Liver (tissue), 8 donors: ENCODE measurements at regions not wholly inside any gene's neighbourhood (a gene's known extent, or its start where the extent isn't known, plus 50 kb on each side); places are given as distances from the start of the nearest gene placed in this dataset.

Experiments
- DNase-seq: peaks from one replicate; pipeline ENCODE4 v3.0.0-alpha.2; 2017; ENCODE audit warnings: low spot score
- H3K27ac ChIP-seq, 2 donors: one replicate each; pipeline ENCODE4 v1.7.0; 2013; ENCODE audit warnings: inconsistent platforms in 2 of 2, low read length in 2 of 2, control low read depth in 1 of 2, low read depth in 1 of 2, mild to moderate bottlenecking in 1 of 2
- H3K27me3 ChIP-seq, 4 donors: one replicate each; pipeline versions ENCODE4 v1.6.1 to v1.7.0; 2013; ENCODE audit warnings: low read length in 3 of 4, inconsistent platforms in 1 of 4, mild to moderate bottlenecking in 1 of 4, moderate library complexity in 1 of 4; ENCODE audit not compliant: control insufficient read depth in 4 of 4, insufficient read depth in 4 of 4
- H3K36me3 ChIP-seq, 4 donors: one replicate each; pipeline versions ENCODE4 v1.6.1 to v1.7.0; 2013; ENCODE audit warnings: low read length in 3 of 4, mild to moderate bottlenecking in 3 of 4, low read depth in 1 of 4, moderate library complexity in 1 of 4; ENCODE audit not compliant: control insufficient read depth in 4 of 4, insufficient read depth in 3 of 4
- H3K4me1 ChIP-seq, 4 donors: one replicate each; pipeline versions ENCODE4 v1.6.1 to v1.7.0; 2013; ENCODE audit warnings: low read length in 3 of 4, mild to moderate bottlenecking in 3 of 4, moderate library complexity in 1 of 4; ENCODE audit not compliant: control insufficient read depth in 4 of 4, insufficient read depth in 4 of 4
- H3K4me3 ChIP-seq, 3 donors: one replicate each; pipeline versions ENCODE4 v1.6.1 to v1.7.0; 2013; ENCODE audit warnings: low read length in 3 of 3, control low read depth in 1 of 3, low read depth in 1 of 3, mild to moderate bottlenecking in 1 of 3
- H3K9ac ChIP-seq, 2 donors: one replicate each; pipeline ENCODE4 v1.7.0; 2013; ENCODE audit warnings: low read length in 2 of 2, mild to moderate bottlenecking in 2 of 2, moderate library complexity in 2 of 2, control low read depth in 1 of 2, low read depth in 1 of 2
- H3K9me3 ChIP-seq, 4 donors: one replicate each; pipeline versions ENCODE4 v1.6.1 to v1.7.0; 2013; ENCODE audit warnings: low read length in 3 of 4; ENCODE audit not compliant: control insufficient read depth in 4 of 4
- EGR1 ChIP-seq, 2 donors: IDR thresholded peaks; 2 replicates each; pipeline ENCODE4 v1.6.1; 2016 to 2018; ENCODE audit warnings: antibody characterized with exemption in 2 of 2, low read depth in 2 of 2
- FOXA1 ChIP-seq: IDR thresholded peaks from 2 replicates; pipeline ENCODE4 v1.6.1; 2016; ENCODE audit warnings: antibody characterized with exemption
- FOXA2 ChIP-seq: IDR thresholded peaks from 2 replicates; pipeline ENCODE4 v1.6.1; 2016; ENCODE audit warnings: antibody characterized with exemption
- HNF4A ChIP-seq, 2 donors: conservative IDR thresholded peaks; 2 replicates each; pipeline ENCODE4 v1.6.1; 2016; ENCODE audit warnings: antibody characterized with exemption in 2 of 2, mild to moderate bottlenecking in 2 of 2
- HNF4G ChIP-seq: IDR thresholded peaks from 2 replicates; pipeline ENCODE4 v1.6.1; 2016; ENCODE audit warnings: antibody characterized with exemption
- JUND ChIP-seq, 2 donors: IDR thresholded peaks; 2 replicates each; pipeline ENCODE4 v1.6.1; 2016; ENCODE audit warnings: antibody characterized with exemption in 2 of 2
- NR2F2 ChIP-seq: IDR thresholded peaks from 2 replicates; pipeline ENCODE4 v1.6.1; 2016; ENCODE audit warnings: antibody characterized with exemption
- RAD21 ChIP-seq, 2 donors: IDR thresholded peaks; 2 replicates each; pipeline ENCODE4 v1.6.1; 2016; ENCODE audit warnings: antibody characterized with exemption in 2 of 2, mild to moderate bottlenecking in 2 of 2
- RXRA ChIP-seq, 2 donors: IDR thresholded peaks; 2 replicates each; pipeline ENCODE4 v1.6.1; 2017 to 2018; ENCODE audit warnings: antibody characterized with exemption in 2 of 2, mild to moderate bottlenecking in 1 of 2
- SP1 ChIP-seq: IDR thresholded peaks from 2 replicates; pipeline ENCODE4 v1.6.1; 2018; ENCODE audit warnings: antibody characterized with exemption, mild to moderate bottlenecking
- TAF1 ChIP-seq: conservative IDR thresholded peaks from 2 replicates; pipeline ENCODE4 v1.6.1; 2016; ENCODE audit warnings: antibody characterized with exemption, mild to moderate bottlenecking
- YY1 ChIP-seq: IDR thresholded peaks from 2 replicates; pipeline ENCODE4 v1.6.1; 2016; ENCODE audit warnings: antibody characterized with exemption, mild to moderate bottlenecking
- WGBS: extraction: QIAGEN DNeasy Blood & Tissue Kit; methylation state at CpG from one replicate; pipeline ENCODE4 v1.1.7; 2013; 5-methylcytosine and 5-hydroxymethylcytosine counted together
- TF ChIP-seq, protein P1 (sequence below): IDR thresholded peaks from 2 replicates; pipeline ENCODE4 v1.6.1; 2016; ENCODE audit warnings: antibody characterized with exemption
- TF ChIP-seq, protein P2 (sequence below): IDR thresholded peaks from 2 replicates; pipeline ENCODE4 v1.6.1; 2016; ENCODE audit warnings: antibody characterized with exemption
- TF ChIP-seq, protein P3 (sequence below): fragments of 150-350 bp; IDR thresholded peaks from 2 replicates; pipeline ENCODE4 v1.5.1; 2017; ENCODE audit warnings: improper control_type of control experiment, low read depth, low read length; ENCODE audit not compliant: missing input control
- TF ChIP-seq, protein P4 (sequence below): IDR thresholded peaks from 2 replicates; pipeline ENCODE4 v1.6.1; 2016; ENCODE audit warnings: antibody characterized with exemption
- TF ChIP-seq, protein P5 (sequence below): IDR thresholded peaks from 2 replicates; pipeline ENCODE4 v1.6.1; 2016; ENCODE audit warnings: antibody characterized with exemption, mild to moderate bottlenecking
- donor health status: healthy.
- donor health status: healthy.
- donor health status: healthy.
- donor health status: healthy.
- donor health status: healthy.

DNA sequence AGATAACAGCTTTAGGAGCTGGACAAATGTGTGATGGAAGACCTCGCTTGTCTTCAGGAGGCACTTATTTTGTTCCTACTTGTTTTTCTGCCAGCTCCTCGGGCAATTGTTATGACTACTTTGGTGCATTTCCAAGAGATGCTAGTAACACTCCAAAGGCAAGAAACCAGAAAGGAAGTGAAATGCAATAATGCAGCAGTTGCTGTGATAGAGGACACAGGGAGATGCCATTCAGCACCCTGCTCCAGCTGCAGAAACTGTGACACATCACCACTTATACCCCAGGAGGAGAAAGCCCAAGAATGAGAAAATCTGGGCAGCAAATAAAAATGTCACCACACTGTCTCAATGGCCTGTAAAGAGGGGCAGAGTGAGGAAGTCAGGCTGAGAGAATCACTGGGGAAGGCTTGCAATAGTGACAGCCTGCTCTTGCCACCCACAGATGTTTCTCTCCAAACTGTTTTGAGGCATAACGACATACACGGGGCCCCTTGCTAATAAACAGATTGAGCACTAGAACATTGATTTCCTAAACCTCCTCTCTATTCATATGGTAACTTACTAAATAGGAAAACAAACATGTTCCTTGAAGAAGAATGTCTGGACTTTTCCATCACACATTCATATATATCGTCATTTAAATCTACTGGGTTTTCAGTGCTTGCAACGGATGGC lies 195.5 kb upstream of the PRNP start:
- H3K4me1 ChIP-seq = no peaks in the 10 kb centered on the region
- no peaks in the 10 kb centered on the region for H3K9me3 ChIP-seq
- no peak for DNase-seq
- H3K36me3 ChIP-seq = no peaks in the 10 kb centered on the region
- 47% methylated on average over 6 of the region's 6 CpGs for WGBS
- no peak overlapping the region for H3K9ac ChIP-seq
- peaks cover 0 to 11% (median 0%) of the 10 kb centered on the region in 4 donors for H3K27me3 ChIP-seq
- H3K4me3 ChIP-seq = no peak overlapping the region
- TF ChIP-seq FOXA2 (no peak), JUND (IDR thresholded peaks at IDR 0.05) (no peak), RXRA (IDR thresholded peaks at IDR 0.05) (no peak), EGR1 (IDR thresholded peaks at IDR 0.05; ENCODE audit: low read depth in 2 of 2) (no peak), HNF4G (no peak), FOXA1 (no peak), YY1 (no peak), NR2F2 (no peak), SP1 (no peak), HNF4A (conservative IDR thresholded peaks at IDR 0.05) (no peak), TAF1 (no peak), RAD21 (IDR thresholded peaks at IDR 0.05) (no peak)
- TF ChIP-seq, protein P1, sequence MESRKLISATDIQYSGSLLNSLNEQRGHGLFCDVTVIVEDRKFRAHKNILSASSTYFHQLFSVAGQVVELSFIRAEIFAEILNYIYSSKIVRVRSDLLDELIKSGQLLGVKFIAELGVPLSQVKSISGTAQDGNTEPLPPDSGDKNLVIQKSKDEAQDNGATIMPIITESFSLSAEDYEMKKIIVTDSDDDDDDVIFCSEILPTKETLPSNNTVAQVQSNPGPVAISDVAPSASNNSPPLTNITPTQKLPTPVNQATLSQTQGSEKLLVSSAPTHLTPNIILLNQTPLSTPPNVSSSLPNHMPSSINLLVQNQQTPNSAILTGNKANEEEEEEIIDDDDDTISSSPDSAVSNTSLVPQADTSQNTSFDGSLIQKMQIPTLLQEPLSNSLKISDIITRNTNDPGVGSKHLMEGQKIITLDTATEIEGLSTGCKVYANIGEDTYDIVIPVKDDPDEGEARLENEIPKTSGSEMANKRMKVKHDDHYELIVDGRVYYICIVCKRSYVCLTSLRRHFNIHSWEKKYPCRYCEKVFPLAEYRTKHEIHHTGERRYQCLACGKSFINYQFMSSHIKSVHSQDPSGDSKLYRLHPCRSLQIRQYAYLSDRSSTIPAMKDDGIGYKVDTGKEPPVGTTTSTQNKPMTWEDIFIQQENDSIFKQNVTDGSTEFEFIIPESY = no peak
- TF ChIP-seq, protein P2, sequence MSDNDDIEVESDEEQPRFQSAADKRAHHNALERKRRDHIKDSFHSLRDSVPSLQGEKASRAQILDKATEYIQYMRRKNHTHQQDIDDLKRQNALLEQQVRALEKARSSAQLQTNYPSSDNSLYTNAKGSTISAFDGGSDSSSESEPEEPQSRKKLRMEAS = no peak
- TF ChIP-seq, protein P3, sequence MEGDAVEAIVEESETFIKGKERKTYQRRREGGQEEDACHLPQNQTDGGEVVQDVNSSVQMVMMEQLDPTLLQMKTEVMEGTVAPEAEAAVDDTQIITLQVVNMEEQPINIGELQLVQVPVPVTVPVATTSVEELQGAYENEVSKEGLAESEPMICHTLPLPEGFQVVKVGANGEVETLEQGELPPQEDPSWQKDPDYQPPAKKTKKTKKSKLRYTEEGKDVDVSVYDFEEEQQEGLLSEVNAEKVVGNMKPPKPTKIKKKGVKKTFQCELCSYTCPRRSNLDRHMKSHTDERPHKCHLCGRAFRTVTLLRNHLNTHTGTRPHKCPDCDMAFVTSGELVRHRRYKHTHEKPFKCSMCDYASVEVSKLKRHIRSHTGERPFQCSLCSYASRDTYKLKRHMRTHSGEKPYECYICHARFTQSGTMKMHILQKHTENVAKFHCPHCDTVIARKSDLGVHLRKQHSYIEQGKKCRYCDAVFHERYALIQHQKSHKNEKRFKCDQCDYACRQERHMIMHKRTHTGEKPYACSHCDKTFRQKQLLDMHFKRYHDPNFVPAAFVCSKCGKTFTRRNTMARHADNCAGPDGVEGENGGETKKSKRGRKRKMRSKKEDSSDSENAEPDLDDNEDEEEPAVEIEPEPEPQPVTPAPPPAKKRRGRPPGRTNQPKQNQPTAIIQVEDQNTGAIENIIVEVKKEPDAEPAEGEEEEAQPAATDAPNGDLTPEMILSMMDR = no peak
- TF ChIP-seq, protein P4, sequence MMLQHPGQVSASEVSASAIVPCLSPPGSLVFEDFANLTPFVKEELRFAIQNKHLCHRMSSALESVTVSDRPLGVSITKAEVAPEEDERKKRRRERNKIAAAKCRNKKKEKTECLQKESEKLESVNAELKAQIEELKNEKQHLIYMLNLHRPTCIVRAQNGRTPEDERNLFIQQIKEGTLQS = no peak
- TF ChIP-seq, protein P5, sequence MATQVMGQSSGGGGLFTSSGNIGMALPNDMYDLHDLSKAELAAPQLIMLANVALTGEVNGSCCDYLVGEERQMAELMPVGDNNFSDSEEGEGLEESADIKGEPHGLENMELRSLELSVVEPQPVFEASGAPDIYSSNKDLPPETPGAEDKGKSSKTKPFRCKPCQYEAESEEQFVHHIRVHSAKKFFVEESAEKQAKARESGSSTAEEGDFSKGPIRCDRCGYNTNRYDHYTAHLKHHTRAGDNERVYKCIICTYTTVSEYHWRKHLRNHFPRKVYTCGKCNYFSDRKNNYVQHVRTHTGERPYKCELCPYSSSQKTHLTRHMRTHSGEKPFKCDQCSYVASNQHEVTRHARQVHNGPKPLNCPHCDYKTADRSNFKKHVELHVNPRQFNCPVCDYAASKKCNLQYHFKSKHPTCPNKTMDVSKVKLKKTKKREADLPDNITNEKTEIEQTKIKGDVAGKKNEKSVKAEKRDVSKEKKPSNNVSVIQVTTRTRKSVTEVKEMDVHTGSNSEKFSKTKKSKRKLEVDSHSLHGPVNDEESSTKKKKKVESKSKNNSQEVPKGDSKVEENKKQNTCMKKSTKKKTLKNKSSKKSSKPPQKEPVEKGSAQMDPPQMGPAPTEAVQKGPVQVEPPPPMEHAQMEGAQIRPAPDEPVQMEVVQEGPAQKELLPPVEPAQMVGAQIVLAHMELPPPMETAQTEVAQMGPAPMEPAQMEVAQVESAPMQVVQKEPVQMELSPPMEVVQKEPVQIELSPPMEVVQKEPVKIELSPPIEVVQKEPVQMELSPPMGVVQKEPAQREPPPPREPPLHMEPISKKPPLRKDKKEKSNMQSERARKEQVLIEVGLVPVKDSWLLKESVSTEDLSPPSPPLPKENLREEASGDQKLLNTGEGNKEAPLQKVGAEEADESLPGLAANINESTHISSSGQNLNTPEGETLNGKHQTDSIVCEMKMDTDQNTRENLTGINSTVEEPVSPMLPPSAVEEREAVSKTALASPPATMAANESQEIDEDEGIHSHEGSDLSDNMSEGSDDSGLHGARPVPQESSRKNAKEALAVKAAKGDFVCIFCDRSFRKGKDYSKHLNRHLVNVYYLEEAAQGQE = no peak
- no peak overlapping the region for H3K27ac ChIP-seq
